Occipital lobe (tissue), 1 donor: ENCODE measurements at regions not wholly inside any gene's neighbourhood (a gene's known extent, or its start where the extent isn't known, plus 50 kb on each side); places are given as distances from the start of the nearest gene placed in this dataset.
"Not testable (repeated sequence)": the region's sequence is repeated elsewhere in the genome, so short reads cannot be mapped to it uniquely, and the experiment has no call there.

Experiments used
- DNase-seq: peaks from one replicate; lab custom pipeline; 2025; lab: John Stamatoyannopoulos, UW

DNA sequence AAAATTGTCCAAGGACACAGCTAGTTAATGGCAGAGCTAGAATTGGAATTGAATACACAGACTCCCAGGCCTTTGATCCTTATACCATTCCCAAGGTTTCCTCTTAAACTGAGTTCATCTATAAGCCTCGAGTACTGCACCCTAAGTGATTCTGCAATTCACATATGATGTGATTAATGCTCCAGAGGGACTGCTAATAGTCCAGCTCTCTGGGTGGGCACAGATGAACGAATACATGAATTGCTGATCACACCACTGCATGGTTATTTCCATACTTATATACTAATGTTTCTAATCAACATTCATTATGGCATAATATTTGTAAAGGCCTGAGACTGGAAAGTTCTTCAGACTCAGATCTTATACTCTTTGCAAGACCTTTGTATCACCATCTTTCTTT lies 101.8 kb downstream of the NUFIP1 start:
- no peak for DNase-seq

DNA sequence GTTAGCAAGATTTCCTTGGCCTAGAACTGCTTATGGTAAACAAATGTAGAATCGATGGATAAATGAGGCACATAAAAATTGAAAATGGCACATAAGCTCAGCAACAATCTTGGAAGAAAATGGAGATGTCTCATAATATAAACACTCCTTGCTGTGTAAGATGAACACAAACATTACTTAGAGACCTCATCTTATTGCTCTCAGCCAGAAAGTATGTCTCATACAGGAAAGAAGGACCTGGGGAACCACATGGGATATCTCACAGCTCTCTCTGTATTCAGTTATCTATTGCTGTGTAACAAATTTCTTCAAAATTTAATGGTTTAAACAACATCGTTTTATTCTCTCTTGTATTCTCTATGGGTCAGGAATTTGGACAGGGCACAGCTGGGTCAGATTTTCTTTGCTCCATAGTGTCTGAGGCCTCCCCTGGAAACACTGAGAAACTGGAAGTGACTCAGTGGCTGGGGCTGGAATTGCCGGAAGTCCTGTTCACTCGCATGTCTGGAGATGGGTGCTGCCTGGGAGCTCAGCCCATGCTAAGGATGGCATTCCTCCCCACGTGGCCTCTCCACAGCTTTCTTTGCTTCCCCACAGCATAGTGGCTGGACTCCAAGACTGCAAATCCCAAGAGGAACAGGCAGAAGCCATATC lies 105.1 kb downstream of the NUFIP1 start:
- DNase-seq: no peak

DNA sequence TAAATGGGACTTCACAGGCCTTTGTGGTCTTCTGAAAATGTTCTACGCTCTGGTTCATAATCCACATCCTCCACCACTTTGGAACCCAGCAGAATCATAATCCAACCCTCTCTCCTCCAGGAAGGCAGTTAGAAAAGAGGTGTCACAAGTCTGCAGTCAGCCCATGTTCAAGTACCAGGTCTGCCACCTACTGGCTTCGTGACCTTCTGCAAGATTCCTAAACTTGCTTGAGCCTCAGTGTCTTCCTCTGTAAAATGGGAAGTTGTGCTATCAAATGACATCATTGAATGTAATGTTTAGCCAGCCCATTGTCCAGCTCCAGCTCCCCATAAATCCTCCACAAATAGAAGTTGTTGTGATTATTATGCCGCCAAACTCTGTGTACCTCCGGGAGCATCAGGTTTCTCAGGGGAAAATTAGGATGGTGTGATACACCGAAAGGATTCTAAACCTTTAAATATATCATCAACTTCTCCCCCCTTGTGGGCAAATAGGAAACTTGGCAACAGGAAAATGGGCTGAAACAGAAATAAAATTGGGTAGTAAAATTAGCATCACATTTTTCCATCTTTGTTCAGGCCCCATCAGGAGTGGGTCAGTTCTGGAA lies 109.7 kb downstream of the NUFIP1 start:
- DNase-seq: no peak

DNA sequence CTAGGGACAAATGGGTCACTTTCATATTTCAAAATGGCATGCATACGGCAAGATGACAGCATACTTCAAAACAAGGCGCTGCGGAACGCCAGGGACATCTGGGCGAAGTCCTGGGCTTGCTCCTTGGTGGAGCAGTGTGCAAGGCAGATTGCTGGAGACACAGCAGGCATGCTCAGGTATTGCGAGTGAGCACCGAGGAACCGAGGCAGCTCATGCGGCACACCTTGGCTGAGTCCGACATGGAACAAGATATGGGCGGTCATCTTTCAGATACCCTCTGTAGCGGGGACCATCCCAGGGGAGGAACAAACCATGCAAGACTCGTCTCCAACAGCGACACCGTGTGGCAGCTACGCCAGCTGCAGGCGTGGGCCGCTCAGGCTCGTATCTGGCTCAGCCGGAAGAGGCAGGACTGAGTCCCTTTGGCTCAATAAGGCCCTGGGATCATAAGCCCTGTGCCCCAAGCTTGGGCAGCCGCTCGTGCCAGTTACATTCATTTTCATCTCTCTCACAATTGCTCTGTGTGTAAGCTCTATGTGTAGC lies 112.4 kb downstream of the NUFIP1 start:
- DNase-seq: no peak

DNA sequence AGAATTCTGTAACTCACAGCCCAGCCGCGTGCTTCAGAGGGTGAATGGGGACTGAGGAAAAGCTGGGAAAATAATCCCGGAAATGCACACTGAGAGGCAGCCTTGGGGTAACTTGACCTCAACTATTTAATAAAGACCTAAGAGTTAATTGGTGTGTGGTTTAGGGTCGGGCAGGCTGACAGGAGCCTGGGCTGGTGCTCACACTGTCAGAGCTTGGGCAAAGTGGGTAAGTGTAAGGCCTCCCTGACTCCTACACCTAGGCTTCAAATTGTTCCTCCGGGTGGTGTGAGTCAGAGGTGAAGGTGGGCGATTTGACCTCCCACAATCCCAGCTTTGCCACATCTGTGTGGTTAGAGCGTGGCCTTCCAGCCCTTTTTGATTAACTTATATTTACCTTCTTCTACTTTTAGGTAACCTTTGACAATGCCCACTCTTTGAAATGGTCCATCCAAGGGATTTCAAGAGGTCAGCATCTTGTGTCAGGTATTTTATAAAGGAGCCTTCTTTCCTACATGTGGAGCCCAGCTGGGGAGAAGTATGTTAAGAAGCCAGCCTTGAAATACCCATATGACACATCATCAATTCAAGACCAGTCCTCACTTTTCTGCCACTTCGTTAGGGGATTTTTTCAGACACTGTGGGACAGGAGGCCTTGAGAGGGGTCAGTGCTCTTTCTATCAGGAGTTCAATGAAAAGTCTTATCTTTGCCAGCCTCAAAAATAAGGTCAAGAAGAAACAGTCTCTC lies 114.2 kb downstream of the NUFIP1 start:
- DNase-seq: no peak

DNA sequence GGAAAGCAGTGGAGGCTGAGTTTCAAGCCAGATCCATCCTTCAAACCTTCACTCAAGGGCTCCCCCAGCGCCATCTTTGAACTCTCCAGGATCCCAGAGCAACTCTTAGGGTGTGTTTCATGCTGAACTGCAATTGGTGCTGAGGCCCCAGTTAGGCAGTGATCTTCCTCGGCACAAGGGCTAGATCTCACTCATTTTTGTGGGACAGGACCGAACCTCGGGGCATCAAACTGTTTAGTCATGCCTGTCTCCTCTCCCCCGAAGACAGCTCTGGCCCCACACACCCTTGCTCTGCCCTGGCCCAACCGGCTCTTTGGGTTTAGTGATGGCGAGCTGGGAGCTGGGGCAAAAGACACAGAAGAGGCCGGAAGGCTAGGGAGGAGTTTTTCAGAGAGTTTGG lies 115.1 kb downstream of the NUFIP1 start:
- no peak for DNase-seq

DNA sequence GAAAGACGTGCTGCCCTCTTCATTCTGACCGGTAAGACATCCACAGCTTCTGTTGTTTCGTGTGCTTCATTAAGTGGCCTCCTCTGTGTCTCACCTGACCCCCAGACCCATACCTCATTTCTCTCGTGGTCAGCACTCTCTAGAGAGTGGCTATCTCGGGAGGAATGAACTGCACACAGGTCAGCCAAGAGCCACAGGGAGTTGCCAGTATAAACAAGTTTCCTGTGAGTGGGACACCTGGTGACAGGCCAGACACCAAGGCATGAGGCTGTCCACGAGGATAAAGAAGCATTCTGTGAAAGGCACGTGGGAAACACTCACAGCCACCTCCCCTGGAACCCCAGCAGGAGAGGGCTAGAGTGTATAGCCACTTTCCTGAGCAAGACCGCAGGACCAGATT lies 115.8 kb downstream of the NUFIP1 start:
- no peak for DNase-seq

DNA sequence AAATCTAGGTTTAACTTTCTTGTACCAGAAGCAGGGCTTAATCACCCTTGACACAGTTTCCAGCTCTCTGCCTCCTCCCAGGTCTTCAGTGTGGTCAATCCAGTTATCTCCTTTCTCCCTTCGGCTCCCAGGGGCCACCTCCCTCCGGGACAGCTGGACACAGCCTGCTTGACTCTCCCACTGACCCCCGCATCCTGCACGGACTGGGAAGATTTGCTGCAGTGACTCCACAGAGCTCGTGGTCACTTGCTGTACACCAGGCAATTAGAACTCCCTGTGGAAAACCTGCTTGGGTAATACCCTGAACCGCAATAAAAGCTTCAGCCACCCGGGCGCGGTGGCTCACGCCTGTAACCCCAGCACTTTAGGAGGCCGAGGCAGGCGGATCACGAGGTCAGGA lies 116.5 kb downstream of the NUFIP1 start:
- no peak for DNase-seq

DNA sequence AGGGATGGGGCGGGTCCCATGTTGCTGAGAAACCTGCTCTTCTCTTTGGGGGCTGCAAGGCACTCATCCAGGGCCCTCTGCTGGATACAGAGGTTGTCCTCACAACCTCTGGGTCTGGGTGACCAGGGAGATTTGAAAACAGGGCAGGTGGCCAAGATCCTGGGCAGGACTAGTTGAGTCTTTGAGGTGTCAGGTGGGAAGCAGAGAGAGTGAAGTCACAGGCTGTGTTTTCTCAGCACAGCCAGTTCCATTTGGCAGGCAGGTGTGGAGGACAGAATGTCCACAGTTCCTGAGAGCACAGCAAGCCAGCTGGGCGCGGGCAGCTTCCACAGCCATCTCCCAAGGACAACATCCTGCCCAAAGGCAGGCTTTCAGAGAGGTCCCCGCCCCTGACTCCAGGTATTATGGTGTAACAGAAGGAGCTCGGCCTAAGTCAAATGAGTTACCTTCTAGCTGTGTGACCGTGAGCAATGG lies 118.8 kb downstream of the NUFIP1 start:
- DNase-seq: no peak

DNA sequence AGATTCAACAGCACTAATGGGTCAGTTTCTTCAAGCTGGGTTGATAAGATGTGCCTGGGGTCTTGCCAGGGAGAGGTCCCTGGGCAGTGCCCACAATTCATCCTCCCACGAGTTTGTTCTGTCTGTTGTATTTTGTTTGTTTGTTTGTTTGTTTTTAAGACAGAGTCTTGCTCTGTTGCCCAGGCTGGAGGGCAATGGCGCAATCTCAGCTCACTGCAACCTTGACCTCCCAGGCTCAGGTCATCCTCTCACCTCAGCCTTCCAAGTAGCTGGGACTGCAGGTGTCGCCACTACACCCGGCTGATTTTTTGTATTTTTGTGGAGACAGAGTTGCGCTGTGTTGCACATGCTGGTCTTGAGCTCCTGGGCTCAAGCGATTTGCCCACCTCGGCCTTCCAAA lies 120.1 kb downstream of the NUFIP1 start:
- no peak for DNase-seq

DNA sequence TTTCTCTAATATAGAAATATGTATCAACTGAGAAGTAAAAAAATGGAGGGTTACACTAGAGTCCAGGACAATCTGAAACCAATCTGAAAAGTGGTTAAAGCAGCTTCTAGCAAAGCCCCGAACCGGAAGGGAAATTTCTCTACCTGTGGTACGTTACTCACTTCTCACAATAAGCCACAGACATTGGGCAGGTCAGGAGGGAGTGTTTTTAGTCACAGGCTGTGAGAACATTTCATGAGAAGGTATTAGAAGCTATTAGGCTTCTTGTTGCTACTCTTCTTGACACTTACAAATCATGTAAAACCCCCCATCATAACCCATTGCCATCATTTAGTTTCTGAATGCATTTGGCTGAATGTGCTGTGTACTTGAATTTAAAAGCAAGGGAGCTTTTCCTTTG lies 120.9 kb downstream of the NUFIP1 start:
- DNase-seq: no peak

DNA sequence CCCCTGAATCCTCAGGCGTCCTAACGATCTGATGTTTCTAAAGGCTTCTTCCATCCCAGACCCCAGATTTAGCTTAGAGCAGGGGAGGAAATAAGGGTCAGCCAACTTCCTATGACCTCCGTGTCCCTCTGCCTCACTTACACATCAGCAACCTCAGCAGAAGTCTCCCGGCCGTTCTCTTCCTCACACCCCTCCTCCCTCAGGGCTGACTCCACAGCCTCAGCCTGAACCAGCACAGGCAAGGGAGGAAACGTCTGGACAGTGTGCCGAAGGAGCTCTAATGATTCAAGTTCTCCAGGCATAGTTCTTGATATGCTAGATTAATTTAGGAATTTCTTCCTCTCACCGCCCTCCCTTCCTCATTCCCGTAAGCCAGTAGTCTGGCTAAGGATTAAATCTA lies 121.4 kb downstream of the NUFIP1 start:
- DNase-seq: no peak

DNA sequence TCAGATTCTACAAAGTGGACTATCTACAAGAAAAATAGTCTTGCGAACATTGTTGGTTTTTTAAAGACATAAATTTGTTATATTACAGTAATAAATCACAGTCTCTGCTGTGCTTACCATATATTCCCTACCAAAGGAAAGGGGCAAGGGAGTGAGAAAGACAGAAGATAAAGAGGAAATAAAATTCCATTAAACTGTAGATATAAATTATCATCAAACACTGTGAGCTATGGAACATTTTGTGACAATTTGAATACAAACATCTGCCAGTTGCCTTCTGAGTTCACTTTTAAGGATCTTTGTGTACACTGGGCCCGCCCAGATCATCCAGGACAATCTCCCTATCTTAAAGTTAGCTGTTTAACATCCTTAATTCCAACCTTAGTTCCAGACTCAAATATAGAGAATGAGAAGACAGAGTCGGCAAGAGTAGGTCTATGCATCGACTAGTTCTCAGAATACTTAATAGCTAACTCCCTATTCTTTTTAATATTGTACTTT lies 122.8 kb downstream of the NUFIP1 start:
- no peak for DNase-seq

DNA sequence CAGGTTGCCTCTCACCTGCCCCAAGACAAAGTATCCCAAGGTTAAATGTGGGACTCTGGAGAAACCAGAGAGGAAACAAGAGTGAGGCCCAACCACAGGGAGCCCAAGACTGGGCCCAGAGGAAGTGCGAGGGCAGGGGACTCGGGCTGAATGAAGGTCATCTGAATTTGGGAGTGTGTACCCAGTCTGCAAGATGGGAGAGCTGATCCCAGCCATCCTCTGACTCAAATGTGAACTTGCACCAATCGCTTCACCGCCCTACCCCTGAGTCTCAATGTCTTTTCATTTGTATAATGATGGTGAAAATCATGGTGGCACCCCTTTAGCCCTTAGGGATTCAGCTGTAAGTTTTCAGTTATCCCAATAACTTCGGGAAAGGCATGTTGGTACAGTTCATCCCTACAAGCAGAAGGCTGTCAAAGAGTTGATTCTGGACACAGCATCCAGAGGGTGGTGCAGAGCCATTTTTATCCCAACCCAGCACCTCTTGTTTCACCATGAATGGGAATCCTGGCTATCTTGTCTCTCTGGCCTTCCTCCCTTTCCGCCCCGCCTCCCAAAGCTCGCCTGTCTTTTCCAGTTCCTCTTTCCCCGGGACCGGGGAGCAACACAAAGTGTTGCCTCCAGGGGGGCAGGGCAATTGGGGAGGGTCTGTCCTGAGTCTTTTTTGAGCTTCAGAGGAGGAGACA lies 123.4 kb downstream of the NUFIP1 start:
- DNase-seq: no peak

DNA sequence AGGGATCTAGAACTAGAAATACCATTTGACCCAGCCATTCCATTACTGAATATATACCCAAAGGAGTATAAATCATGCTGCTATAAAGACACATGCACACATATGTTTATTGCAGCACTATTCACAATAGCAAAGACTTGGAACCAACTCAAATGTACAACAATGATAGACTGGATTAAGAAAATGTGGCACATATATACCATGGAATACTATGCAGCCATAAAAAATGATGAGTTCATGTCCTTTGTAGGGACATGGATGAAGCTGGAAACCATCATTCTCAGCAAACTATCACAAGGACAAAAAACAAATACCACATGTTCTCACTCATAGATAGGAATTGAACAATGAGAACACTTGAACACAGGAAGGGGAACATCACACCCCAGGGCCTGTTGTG lies 125.6 kb downstream of the NUFIP1 start:
- DNase-seq: not testable (repeated sequence)

DNA sequence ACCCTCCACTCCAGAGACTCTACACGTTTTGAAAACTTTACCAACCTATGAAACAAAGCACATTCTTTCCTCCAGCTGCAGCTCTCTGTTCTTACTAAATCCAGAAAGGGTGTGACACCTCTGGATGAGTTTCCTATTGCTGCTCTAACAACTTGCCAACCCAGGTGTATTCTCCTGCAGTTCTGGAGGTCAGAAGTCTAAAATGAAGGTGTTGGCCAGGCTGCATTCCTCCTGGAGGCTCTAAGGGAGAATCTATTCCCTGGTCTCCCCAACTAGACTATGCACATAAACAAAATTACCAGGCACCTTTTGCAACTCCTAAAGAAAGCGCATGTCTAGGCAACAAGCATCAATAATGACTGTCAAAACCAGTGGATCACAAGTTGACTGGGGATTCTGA lies 128.8 kb downstream of the NUFIP1 start:
- DNase-seq: no peak

DNA sequence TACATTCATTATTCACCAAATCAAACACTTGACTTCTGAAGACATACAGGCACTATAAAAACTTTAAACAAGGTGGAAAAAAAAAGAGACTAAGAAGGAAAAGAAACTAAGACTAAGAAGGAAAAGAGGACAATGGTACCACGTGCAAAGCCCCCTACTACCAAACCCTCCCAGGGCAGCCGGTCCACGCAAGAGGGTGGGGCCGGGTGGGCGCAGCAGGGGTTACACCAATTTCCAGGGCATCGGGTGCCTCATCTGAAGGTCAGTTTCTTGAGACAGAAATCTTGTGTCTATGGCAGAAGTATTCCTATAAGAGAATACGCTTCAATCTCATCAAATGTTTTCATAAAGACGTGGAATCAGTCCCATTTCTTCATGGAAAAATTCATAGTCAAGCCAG lies 131.5 kb downstream of the NUFIP1 start:
- no peak for DNase-seq

DNA sequence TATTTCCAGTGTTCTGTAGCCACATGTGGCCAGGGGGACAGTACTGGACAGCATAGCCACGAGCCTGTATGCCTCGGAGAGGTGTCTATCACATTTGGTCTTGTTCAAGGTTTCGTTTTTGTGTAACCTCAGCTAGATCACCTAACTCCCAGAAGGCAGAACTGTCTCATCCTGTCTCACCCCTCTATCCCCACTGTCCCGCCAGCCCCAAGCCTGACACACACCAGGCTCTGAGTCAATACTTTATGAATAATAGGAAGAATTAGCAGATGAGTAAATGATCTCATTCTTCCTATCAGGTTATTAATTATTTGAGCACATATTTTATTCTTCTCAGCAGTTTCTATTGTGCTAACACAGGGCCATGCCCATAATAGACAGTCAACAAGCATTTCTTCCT lies 132.2 kb downstream of the NUFIP1 start:
- DNase-seq: no peak

DNA sequence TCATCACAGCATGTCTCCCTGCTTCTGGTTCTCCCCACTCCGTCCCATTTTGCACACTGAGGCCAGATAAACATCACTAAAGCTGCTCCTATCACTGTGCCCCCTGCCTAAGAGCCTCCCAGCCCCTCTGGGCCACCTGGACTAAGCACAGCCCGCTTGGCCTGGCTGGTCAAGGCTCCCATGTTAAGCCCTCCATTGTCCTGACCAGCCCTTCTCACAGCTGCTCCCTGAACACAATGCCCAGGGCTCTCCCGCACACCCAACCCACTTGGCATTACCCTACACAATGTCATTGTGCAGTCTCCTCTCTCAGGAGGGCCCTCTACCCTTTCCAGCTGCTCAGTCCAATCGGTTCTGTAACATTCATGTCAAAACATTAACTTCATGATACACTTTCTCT lies 133.4 kb downstream of the NUFIP1 start:
- DNase-seq: no peak

DNA sequence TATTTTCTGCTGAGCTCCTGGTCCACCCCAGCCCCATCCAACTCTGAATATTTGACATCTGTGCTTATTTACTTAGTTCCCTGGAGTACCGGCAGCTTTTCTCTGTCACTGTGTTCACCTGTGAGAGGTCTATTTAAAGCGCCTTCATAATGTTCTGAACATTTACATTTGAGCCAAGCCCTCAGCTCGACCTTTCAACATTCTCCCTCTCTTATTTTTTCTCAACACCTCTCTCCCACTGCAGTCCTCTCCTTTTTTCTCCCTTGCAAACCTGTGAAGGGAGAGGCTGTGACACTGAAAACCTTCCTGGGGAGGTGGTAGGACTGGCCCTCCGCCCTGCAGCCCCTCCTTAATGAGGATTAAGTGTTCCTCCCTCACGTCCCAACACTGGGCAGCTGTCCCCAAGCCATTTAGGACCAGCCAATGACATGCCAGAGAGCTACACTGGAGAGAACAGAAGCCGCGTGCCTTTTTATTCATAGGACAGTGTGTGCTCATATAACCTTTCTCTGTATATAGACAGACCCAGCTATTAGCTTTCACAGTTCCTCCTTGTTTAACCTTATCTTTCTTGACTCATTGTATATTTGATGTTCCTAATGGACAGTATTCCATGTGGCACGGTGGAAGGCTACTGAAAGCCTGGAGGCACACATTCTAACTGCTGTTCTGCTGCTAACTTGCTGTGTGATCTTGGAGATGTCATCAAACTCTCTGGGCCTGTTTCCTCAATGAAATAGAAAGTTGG lies 134.8 kb downstream of the NUFIP1 start:
- no peak for DNase-seq

DNA sequence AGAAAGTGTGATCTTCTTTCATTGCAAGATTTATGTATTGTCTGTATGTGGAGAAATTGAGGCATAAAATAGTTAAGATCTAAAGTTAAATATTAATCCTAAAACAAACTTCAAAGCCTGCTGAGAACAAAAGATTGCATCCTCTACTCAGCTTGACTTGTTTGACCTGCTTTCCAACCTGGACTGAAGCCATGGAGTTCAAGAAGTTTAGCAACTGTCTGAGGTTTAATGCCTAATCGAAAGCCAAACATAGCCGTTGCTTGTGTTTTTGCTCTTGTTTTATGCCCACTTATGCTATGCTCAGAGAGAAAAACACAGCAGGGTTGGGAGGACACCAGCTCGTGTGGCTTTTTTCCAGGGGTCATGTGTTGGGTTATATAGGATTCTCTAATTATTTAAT lies 135.6 kb downstream of the NUFIP1 start:
- DNase-seq: no peak
